Muscle layer of colon (tissue), 2 donors: ENCODE measurements at regions not wholly inside any gene's neighbourhood (a gene's known extent, or its start where the extent isn't known, plus 50 kb on each side); places are given as distances from the start of the nearest gene placed in this dataset.

Experiments used
- H3K27ac ChIP-seq: one replicate; pipeline ENCODE4 v1.7.0; 2013; ENCODE audit warnings: low read depth, mild to moderate bottlenecking, low read length, moderate library complexity
- H3K27me3 ChIP-seq, 2 donors: one replicate each; pipeline ENCODE4 v1.7.0; 2013; ENCODE audit warnings: low read length in 2 of 2, mild to moderate bottlenecking in 2 of 2; ENCODE audit not compliant: insufficient read depth in 2 of 2, control insufficient read depth in 1 of 2
- H3K36me3 ChIP-seq: one replicate; pipeline ENCODE4 v1.7.0; 2013; ENCODE audit warnings: mild to moderate bottlenecking, low read length; ENCODE audit not compliant: insufficient read depth
- H3K4me1 ChIP-seq: one replicate; pipeline ENCODE4 v1.7.0; 2013; ENCODE audit warnings: mild to moderate bottlenecking, low read length; ENCODE audit not compliant: insufficient read depth
- H3K4me3 ChIP-seq, 2 donors: one replicate each; pipeline ENCODE4 v1.7.0; 2013; ENCODE audit warnings: low read length in 2 of 2, low read depth in 1 of 2, mild to moderate bottlenecking in 1 of 2, moderate library complexity in 1 of 2
- H3K9ac ChIP-seq: one replicate; pipeline ENCODE4 v1.7.0; 2013; ENCODE audit warnings: low read length
- H3K9me3 ChIP-seq: one replicate; pipeline ENCODE4 v1.7.0; 2013; ENCODE audit warnings: mild to moderate bottlenecking, low read length
- donor health status: abdominal sarcoma.
- donor health status: Adenocarcinoma of cecum.

GRCh38 chr2:239778861-239779558, 246.1 kb downstream of the NDUFA10 start:
- H3K9me3 ChIP-seq = no peaks in the 10 kb centered on the region
- no peak overlapping the region for H3K4me3 ChIP-seq
- H3K4me1 ChIP-seq = no peaks in the 10 kb centered on the region
- no peaks in the 10 kb centered on the region for H3K36me3 ChIP-seq
- H3K27ac ChIP-seq = no peak overlapping the region
- no peaks in the 10 kb centered on the region for H3K27me3 ChIP-seq
- H3K9ac ChIP-seq = no peak overlapping the region

DNA sequence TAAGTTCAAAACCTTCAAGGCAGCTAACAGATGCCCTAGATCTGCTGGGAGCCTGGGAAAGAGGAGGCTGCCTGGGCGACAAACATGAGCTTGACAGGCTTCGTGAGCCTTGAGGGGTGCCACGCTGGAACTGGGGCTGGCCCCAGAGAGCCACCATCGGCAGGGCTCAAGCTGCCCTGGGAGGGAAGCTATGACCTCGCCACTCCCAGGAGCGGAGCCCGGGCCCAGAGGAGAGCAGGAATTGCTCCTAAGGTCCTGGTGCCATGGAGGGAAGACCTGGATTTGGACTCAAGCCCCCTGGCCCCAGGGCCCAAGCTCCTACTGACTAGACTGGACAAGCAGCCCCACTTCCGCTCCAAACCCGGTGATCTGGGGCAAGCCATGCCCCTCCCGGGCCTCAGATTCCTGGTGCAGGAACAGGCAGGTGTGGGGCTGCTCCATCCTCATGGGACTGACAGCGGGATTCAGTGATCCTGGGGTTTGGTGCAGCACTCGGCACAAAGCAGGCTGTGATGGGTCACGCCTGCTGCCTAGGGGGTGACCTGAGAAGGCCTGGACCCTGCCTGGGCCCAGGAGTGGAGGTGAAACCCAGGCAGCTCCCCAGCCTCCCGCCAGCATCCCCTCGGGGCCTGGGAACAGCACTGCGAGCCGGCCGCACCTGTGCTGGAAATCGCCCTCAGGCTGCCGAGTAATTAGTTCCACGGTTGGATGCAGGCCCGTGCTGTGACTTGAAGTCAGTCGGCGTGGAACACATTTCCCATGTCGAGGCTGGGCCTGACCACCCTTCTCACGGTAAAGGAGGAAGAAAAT, 246.9 kb downstream of the NDUFA10 start:
- H3K27ac ChIP-seq = no peak overlapping the region

DNA sequence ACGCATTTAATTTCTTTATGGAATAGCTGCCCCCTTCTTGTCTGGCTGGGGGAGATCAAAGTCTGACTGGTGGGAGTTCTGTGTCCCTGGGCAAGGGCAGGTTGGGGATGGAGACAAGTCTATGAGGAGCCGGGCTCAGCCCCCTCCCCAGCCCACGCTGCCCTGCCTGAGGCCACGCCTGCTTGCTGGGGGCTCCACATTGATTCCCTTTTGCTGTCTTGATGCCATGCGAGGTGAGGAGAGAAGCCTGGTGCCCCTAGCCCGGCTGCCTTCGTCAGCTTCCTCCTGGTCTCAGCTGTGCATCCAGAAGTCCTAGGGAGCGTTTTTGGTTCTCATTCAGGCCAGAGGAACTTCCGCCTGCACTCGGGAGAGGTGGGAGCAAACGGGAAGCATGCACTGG, 247.9 kb downstream of the NDUFA10 start:
- H3K27me3 ChIP-seq = no peaks in the 10 kb centered on the region
- H3K36me3 ChIP-seq = no peaks in the 10 kb centered on the region
- no peak overlapping the region for H3K4me3 ChIP-seq
- H3K4me1 ChIP-seq = no peaks in the 10 kb centered on the region
- H3K9ac ChIP-seq = no peak overlapping the region
- H3K9me3 ChIP-seq = no peaks in the 10 kb centered on the region
- H3K27ac ChIP-seq = no peak overlapping the region

More for the DNA sequence above, 246.9 kb downstream of the NDUFA10 start:
- no peaks in the 10 kb centered on the region for H3K9me3 ChIP-seq
- H3K27me3 ChIP-seq = no peaks in the 10 kb centered on the region
- H3K4me1 ChIP-seq = no peaks in the 10 kb centered on the region
- H3K36me3 ChIP-seq = no peaks in the 10 kb centered on the region
- H3K4me3 ChIP-seq = no peak overlapping the region
- no peak overlapping the region for H3K9ac ChIP-seq

DNA sequence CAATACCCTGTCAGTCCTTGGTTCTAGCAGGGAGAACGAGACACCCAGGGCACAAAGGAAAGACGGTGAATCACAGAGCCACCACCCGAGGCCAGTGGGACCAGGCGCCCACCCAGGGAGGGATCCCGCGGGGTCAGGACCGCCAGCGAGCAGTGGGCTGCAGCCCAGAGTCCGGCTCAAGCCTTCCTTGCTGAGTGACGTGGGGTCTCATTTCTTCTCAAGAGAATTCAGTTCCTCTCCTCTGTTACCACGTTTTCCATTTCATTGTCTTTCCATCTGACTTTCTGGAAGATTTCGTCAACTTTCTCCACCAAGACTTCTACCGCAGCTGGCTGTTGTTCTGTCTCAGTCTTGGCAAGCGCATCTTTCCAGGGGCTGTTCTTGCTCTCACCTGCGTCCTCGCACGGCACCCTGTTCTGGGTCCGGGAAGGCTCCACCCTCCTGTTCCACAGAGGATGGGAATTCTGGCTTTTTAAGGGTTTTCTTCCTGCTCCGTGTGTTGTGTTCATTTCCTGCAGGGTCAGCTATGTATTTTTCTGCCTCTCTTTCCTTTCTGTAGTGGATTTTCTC, 248.6 kb downstream of the NDUFA10 start:
- no peaks in the 10 kb centered on the region for H3K27me3 ChIP-seq
- no peak overlapping the region for H3K27ac ChIP-seq
- no peaks in the 10 kb centered on the region for H3K36me3 ChIP-seq
- H3K9ac ChIP-seq = no peak overlapping the region
- H3K4me3 ChIP-seq = no peak overlapping the region
- H3K4me1 ChIP-seq = no peaks in the 10 kb centered on the region
- H3K9me3 ChIP-seq = no peaks in the 10 kb centered on the region

- Histone ChIP-seq H3K27me3 (no peaks in the 10 kb centered on the region), H3K27ac (no peak overlapping the region)
Observed at GRCh38 chr2:239775623-239776435, 249.3 kb downstream of the NDUFA10 start.

DNA sequence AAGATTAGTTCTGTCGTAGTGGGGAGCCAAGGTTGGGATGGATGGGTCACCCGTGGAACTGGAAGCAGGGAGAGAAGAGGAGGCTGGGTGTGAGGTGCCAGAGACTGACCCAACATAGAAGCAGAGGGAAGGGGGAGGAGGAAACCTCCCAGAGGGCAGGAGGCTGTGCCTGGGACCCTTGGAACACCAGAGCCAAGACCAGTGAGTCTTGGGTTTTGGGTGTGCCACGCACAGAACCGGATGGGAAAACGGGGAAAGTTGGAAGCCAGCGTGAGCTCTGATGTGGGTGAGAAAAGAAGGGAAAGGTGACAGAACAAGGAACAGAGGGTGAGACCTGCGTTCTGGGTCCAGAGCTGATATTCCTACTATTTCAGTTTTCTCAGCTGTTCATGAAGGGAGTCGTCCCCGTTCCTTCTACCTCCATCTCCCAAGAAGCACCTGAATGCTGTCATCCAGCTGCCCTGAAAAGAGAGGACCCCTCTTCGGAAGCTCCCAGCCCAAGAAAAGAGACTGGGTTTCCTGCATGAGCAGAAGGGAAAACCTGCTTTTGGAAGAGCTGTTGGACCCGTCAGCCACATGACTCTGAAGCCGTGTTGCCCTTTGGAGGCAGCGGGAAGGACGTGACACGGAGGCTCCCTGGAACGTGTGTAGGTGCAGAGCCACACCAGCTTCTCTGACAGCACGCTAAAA, 250.1 kb downstream of the NDUFA10 start:
- no peak overlapping the region for H3K9ac ChIP-seq
- no peak overlapping the region for H3K27ac ChIP-seq
- H3K9me3 ChIP-seq = peaks cover 5% of the 10 kb centered on the region
- H3K27me3 ChIP-seq = no peaks in the 10 kb centered on the region
- no peaks in the 10 kb centered on the region for H3K4me1 ChIP-seq
- no peaks in the 10 kb centered on the region for H3K36me3 ChIP-seq
- H3K4me3 ChIP-seq = no peak overlapping the region

More at GRCh38 chr2:239775623-239776435, 249.3 kb downstream of the NDUFA10 start:
- H3K4me3 ChIP-seq = no peak overlapping the region
- H3K4me1 ChIP-seq = no peaks in the 10 kb centered on the region
- no peaks in the 10 kb centered on the region for H3K36me3 ChIP-seq
- no peak overlapping the region for H3K9ac ChIP-seq
- H3K9me3 ChIP-seq = peaks cover 5% of the 10 kb centered on the region

- H3K9me3 ChIP-seq = peaks cover 5% of the 10 kb centered on the region
- H3K9ac ChIP-seq = no peak overlapping the region
- H3K27me3 ChIP-seq = no peaks in the 10 kb centered on the region
- no peaks in the 10 kb centered on the region for H3K36me3 ChIP-seq
- no peaks in the 10 kb centered on the region for H3K4me1 ChIP-seq
- no peak overlapping the region for H3K27ac ChIP-seq
- no peak overlapping the region for H3K4me3 ChIP-seq
Observed at GRCh38 chr2:239774142-239774462, 251.0 kb downstream of the NDUFA10 start.

DNA sequence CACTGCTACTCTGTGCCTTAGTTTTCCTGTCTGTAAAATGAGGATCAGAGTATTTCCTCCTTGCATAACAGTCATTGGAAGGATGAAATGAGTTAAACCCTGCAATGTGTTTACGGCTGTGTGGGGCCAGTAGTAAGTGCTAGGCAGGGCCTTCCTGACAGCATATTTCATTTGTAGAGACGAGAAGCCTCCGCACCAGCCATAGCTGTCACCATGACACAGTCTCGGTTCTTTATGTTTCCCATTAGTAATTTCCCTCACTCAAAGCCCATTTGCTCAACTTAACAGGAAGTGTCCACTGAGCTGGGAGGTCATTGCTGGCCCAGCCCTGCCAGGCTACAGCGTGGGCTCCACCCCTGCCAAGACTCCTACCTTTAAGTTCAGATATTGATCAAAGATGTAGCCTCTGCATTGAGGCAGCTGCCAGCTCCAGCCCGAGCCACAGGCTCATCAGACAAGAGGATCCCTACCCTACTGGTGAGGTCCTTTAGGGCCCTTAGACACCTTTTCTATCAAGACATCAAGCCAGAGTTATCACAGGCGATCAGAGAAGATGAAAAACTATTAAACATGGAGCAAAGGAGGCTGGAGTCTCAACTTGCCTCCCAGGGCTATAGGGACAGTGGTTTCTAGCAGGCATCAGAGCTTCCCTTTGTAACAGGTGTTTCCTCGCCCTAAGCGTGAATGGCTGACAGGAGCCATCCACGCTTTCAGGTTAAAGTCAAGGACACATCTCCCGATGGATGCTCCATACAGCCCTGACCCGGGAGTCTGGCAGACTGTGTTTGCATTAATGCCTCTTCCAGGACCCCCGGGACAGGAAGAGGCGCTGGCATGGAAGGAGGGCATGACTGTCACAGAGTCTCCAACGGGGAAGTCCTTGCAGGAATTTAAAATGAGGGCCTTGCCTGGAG, 251.7 kb downstream of the NDUFA10 start:
- Histone ChIP-seq H3K27me3 (no peaks in the 10 kb centered on the region), H3K27ac (no peak overlapping the region), H3K4me3 (no peak overlapping the region), H3K4me1 (no peaks in the 10 kb centered on the region), H3K9ac (no peak overlapping the region), H3K9me3 (peaks cover 5% of the 10 kb centered on the region), H3K36me3 (no peaks in the 10 kb centered on the region)

DNA sequence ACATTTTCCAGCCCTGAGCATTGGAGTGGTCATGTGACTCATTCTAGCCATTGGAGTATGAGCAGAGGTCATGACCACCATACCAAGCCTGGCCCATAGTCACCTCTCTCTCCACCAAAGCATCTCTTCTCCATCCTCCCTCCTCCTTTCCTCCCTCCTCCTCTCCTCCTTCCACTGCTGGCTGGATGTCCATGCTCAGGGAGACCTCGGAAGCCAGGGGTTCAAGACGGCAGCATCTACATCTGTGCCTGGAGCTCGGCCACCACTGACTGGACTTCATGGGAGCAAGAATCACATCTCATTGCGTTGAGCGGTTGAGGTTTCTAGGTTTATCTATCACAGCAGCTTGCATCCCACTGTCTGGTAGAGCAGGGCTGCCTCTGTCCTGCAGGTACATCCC, 252.4 kb downstream of the NDUFA10 start:
- Histone ChIP-seq H3K27ac (no peak overlapping the region), H3K9ac (no peak overlapping the region), H3K4me1 (no peaks in the 10 kb centered on the region), H3K9me3 (peaks cover 5% of the 10 kb centered on the region), H3K27me3 (no peaks in the 10 kb centered on the region), H3K4me3 (no peak overlapping the region), H3K36me3 (no peaks in the 10 kb centered on the region)

- Histone ChIP-seq H3K27me3 (no peaks in the 10 kb centered on the region), H3K36me3 (no peaks in the 10 kb centered on the region), H3K9me3 (peaks cover 5% of the 10 kb centered on the region), H3K9ac (no peak overlapping the region), H3K27ac (no peak overlapping the region), H3K4me1 (no peaks in the 10 kb centered on the region), H3K4me3 (no peak overlapping the region)
Observed at GRCh38 chr2:239770246-239770639, 254.9 kb downstream of the NDUFA10 start.
